Lung (tissue), 11 donors: ENCODE measurements at regions not wholly inside any gene's neighbourhood (a gene's known extent, or its start where the extent isn't known, plus 50 kb on each side); places are given as distances from the start of the nearest gene placed in this dataset.

Source experiments
- ATAC-seq: fragments of 200-7000 bp; cut with Tn5 transposase; one replicate; pipeline ENCODE4 v1.9.1; 2020; ENCODE audit warnings: moderate number of reproducible peaks; ENCODE audit not compliant: insufficient read depth, low FRiP score
- DNase-seq, 3 donors: peaks; one replicate each; pipeline ENCODE4 v3.0.0-alpha.2; 2013 to 2017
- H3K27ac ChIP-seq, 2 donors: one replicate each; pipeline ENCODE4 v1.5.1; 2013; ENCODE audit warnings: mild to moderate bottlenecking in 2 of 2, moderate library complexity in 2 of 2, control low read depth in 1 of 2, inconsistent platforms in 1 of 2, low read depth in 1 of 2, low read length in 1 of 2
- H3K27me3 ChIP-seq, 3 donors: one replicate each; pipeline ENCODE4 v1.5.1; 2013; ENCODE audit warnings: low read length in 2 of 3; ENCODE audit not compliant: control insufficient read depth in 3 of 3, insufficient read depth in 3 of 3
- H3K36me3 ChIP-seq, 4 donors: one replicate each; pipeline ENCODE4 v1.5.1; 2013; ENCODE audit warnings: low read length in 4 of 4, mild to moderate bottlenecking in 1 of 4, moderate library complexity in 1 of 4; ENCODE audit not compliant: control insufficient read depth in 4 of 4, insufficient read depth in 4 of 4
- H3K4me1 ChIP-seq, 5 donors: one replicate each; pipeline ENCODE4 v1.5.1; 2013; ENCODE audit warnings: low read length in 5 of 5, mild to moderate bottlenecking in 2 of 5, moderate library complexity in 1 of 5; ENCODE audit not compliant: control insufficient read depth in 5 of 5, insufficient read depth in 5 of 5
- H3K4me3 ChIP-seq: one replicate; pipeline ENCODE4 v1.5.1; 2013; ENCODE audit warnings: mild to moderate bottlenecking, control low read depth, moderate library complexity
- H3K9ac ChIP-seq, 2 donors: one replicate each; pipeline ENCODE4 v1.5.1; 2013; ENCODE audit warnings: low read length in 2 of 2, control low read depth in 1 of 2; ENCODE audit not compliant: insufficient read depth in 1 of 2
- H3K9me3 ChIP-seq, 4 donors: one replicate each; pipeline ENCODE4 v1.5.1; 2013; ENCODE audit warnings: low read length in 3 of 4, mild to moderate bottlenecking in 1 of 4, moderate library complexity in 1 of 4; ENCODE audit not compliant: control insufficient read depth in 4 of 4, insufficient read depth in 3 of 4
- WGBS, 2 donors: extraction: QIAGEN DNeasy Blood & Tissue Kit; methylation state at CpG; one replicate each; pipeline ENCODE4 v1.1.7; 2013; 5-methylcytosine and 5-hydroxymethylcytosine counted together
- TF ChIP-seq, protein P1 (sequence below): IDR thresholded peaks from 2 replicates; pipeline ENCODE4 v1.5.1; 2012; ENCODE audit warnings: mild to moderate bottlenecking; ENCODE audit errors: control extremely low read depth, extremely low read depth
- donor health status: control.
- donor health status: control.
- donor health status: Bipolar disorder and iron deficiency.
- donor health status: healthy.
- donor health status: DM: yes; HTN: yes; CAD: no.

DNA sequence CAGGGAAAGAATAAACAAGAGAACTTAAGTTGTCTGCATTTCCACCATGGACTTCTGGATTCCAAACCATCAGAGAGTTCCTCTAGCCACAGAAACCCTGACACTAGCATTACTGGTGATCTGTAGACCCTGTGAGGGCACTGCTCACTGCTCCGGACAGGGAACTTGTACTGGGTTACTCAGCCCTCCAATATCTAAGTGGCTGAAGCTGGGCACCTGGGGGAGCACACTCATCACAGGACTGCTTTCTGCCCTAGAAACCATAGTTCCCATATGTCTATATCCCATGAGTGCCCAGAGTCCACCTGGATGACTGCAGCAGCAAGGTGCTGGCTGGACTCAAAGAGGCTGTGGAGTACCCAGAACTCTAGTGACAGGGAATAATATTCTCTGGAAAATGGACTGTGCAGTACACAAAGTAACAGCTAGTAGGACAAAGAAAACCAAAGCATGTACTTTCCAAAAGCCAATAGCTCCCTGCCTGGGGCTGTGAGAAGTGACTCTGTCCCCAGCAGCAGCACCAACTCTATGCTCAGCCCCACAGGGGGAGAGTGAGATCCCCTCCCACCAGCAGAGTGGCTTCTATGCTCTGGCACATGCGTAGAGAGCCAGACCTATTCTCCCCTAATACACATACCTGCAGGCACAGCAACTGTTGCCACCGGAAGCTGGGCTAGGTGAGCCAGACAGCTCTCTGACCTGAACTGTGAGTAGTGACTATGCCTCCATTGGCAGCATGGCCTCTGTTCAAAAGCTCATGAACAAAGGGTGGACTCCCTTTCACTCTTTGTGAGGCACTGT is 472.9 kb upstream of the FTMT start:
- H3K27ac ChIP-seq = no peak overlapping the region
- H3K4me3 ChIP-seq = no peak overlapping the region
- 91 to 93% methylated on average over 3 of the region's 3 CpGs for WGBS, 2 donors
- H3K27me3 ChIP-seq = no peaks in the 10 kb centered on the region
- no peak for DNase-seq
- no peak for ATAC-seq
- TF ChIP-seq, protein P1, sequence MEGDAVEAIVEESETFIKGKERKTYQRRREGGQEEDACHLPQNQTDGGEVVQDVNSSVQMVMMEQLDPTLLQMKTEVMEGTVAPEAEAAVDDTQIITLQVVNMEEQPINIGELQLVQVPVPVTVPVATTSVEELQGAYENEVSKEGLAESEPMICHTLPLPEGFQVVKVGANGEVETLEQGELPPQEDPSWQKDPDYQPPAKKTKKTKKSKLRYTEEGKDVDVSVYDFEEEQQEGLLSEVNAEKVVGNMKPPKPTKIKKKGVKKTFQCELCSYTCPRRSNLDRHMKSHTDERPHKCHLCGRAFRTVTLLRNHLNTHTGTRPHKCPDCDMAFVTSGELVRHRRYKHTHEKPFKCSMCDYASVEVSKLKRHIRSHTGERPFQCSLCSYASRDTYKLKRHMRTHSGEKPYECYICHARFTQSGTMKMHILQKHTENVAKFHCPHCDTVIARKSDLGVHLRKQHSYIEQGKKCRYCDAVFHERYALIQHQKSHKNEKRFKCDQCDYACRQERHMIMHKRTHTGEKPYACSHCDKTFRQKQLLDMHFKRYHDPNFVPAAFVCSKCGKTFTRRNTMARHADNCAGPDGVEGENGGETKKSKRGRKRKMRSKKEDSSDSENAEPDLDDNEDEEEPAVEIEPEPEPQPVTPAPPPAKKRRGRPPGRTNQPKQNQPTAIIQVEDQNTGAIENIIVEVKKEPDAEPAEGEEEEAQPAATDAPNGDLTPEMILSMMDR = no peak
- no peaks in the 10 kb centered on the region for H3K4me1 ChIP-seq
- H3K36me3 ChIP-seq = no peaks in the 10 kb centered on the region
- no peak overlapping the region for H3K9ac ChIP-seq
- no peaks in the 10 kb centered on the region for H3K9me3 ChIP-seq

DNA sequence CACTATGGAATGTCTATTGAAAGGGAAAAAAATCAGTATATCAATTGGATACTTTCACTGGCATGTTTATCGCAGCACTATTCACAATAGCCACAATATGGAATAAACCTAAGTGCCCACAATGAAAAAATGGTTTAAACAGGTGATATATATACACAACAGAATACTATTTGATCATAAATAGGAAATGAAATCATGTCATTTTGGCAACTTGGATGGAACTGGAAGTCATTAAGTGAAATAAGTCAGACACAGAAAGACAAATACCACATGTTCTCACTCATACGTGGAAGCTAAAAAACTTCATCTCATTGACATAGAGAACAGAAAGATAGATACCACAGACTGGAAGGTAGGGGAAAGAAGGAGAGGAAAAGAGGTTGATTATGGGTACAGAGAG is 471.6 kb upstream of the FTMT start:
- no peaks in the 10 kb centered on the region for H3K9me3 ChIP-seq
- H3K27me3 ChIP-seq = no peaks in the 10 kb centered on the region
- no peak overlapping the region for H3K27ac ChIP-seq
- DNase-seq (no peak), ATAC-seq (no peak)
- no peaks in the 10 kb centered on the region for H3K4me1 ChIP-seq
- TF ChIP-seq, protein P1 = no peak
- H3K36me3 ChIP-seq = no peaks in the 10 kb centered on the region
- 78 to 81% methylated on average over 2 of the region's 2 CpGs for WGBS, 2 donors
- no peak overlapping the region for H3K4me3 ChIP-seq
- no peak overlapping the region for H3K9ac ChIP-seq

GRCh38 chr5:121384359-121384758 is 467.3 kb upstream of the FTMT start:
- TF ChIP-seq, protein P1 = no peak
- Histone ChIP-seq H3K27ac (no peak overlapping the region), H3K4me1 (peaks cover 0 to 7% (median 0%) of the 10 kb centered on the region in 5 donors), H3K9me3 (no peaks in the 10 kb centered on the region), H3K9ac (no peak overlapping the region), H3K4me3 (no peak overlapping the region), H3K36me3 (no peaks in the 10 kb centered on the region), H3K27me3 (no peaks in the 10 kb centered on the region)
- ATAC-seq (no peak), DNase-seq (no peak)
- WGBS, 2 donors = 86 to 88% methylated on average over 5 of the region's 5 CpGs
